Adrenal gland (tissue), 9 donors: ENCODE measurements at regions not wholly inside any gene's neighbourhood (a gene's known extent, or its start where the extent isn't known, plus 50 kb on each side); places are given as distances from the start of the nearest gene placed in this dataset.

Source experiments
- DNase-seq, 7 donors: peaks; one replicate each; pipeline ENCODE4 v3.0.0-alpha.2; 2019 to 2020
- H3K27ac ChIP-seq, 5 donors: fragments of 200-600 bp; sonication (generic) in 4 of 5; 1 replicate in 3 of 5; 2 replicates in 2 of 5; pipeline versions ENCODE4 v1.5.1 to v1.8.0; 2016 to 2020; ENCODE audit warnings: mild to moderate bottlenecking in 1 of 5
- H3K27me3 ChIP-seq: fragments of 200-600 bp; 2 replicates; pipeline ENCODE4 v1.8.0; 2021
- H3K36me3 ChIP-seq, 2 donors: fragments of 200-600 bp; replicated peaks in 1 of 2; 1 replicate in 1 of 2; 2 replicates in 1 of 2; pipeline versions ENCODE4 v1.5.1 to v1.8.0; 2018 to 2022
- H3K4me1 ChIP-seq, 2 donors: fragments of 200-600 bp; replicated peaks in 1 of 2; 1 replicate in 1 of 2; 2 replicates in 1 of 2; pipeline versions ENCODE4 v1.5.1 to v1.8.0; 2018 to 2021
- H3K4me3 ChIP-seq, 4 donors: fragments of 200-600 bp; sonication (generic) in 3 of 4; one replicate each; pipeline ENCODE4 v1.5.1; 2016 to 2018
- H3K9me3 ChIP-seq, 3 donors: fragments of 200-600 bp; sonication (generic) in 1 of 3; replicated peaks in 1 of 3; 1 replicate in 2 of 3; 2 replicates in 1 of 3; pipeline versions ENCODE4 v1.5.1 to v1.8.0; 2016 to 2021
- CTCF ChIP-seq, 6 experiments: fragments of 450-650 bp in 4 of 6; fragments of 200-600 bp in 2 of 6; sonication (generic) in 1 of 6; IDR thresholded peaks; 1 replicate in 5 of 6; 2 replicates in 1 of 6; pipeline versions ENCODE4 v1.5.1 to v1.8.0; 2016 to 2021; ENCODE audit warnings: antibody characterized with exemption in 6 of 6, mild to moderate bottlenecking in 2 of 6, moderate library complexity in 1 of 6
- POLR2A ChIP-seq, 2 donors: fragments of 450-650 bp; IDR thresholded peaks; one replicate each; pipeline ENCODE4 v1.6.1; 2017; ENCODE audit warnings: antibody characterized with exemption in 2 of 2, mild to moderate bottlenecking in 2 of 2, moderate library complexity in 1 of 2
- WGBS, 4 donors: extraction: QIAGEN DNeasy Blood & Tissue Kit in 2 of 4; methylation state at CpG; one replicate each; pipeline versions ENCODE4 v1.1.5 to v1.1.7; 2013 to 2017; 5-methylcytosine and 5-hydroxymethylcytosine counted together
- intact Hi-C, 2 donors: fragments of 100-400 bp; cut with DNase I; formaldehyde crosslinking; loops; one replicate each; pipeline versions ENCODE4 v1.14.1 to v1.15.0; 2022 to 2023
- donor health status: healthy with polysubstance abuse.
- donor health status: Bipolar disorder and iron deficiency.
- donor health status: DM: yes; HTN: yes; CAD: no.
- donor health status: DM: no; HTN: no; CAD: no.
- donor health status: DM: no; HTN: no; CAD: no.

GRCh38 chr2:190785334-190785733 is 95.3 kb upstream of the GLS start:
- no peak overlapping the region for H3K4me3 ChIP-seq
- WGBS, 4 donors = 90 to 97% (median 94%) methylated on average over 2 of the region's 2 CpGs
- no peaks in the 10 kb centered on the region for H3K9me3 ChIP-seq
- H3K4me1 ChIP-seq = peaks cover 0 to 9% of the 10 kb centered on the region in 2 donors
- H3K27me3 ChIP-seq = no peaks in the 10 kb centered on the region
- no peak for DNase-seq
- H3K36me3 ChIP-seq = no peaks in the 10 kb centered on the region
- intact Hi-C loops = loop anchor here (10.0 kb wide), 3 partner anchors 119 to 249 kb away; no protein-coding TSS in a partner anchor
- H3K27ac ChIP-seq = no peak overlapping the region
- TF ChIP-seq POLR2A (IDR thresholded peaks at IDR 0.05) (no peak), CTCF (IDR thresholded peaks at IDR 0.05) (no peak)

GRCh38 chr2:190786404-190787166 is 94.0 kb upstream of the GLS start:
- no peak for TF ChIP-seq POLR2A (IDR thresholded peaks at IDR 0.05)
- no peak for TF ChIP-seq CTCF (IDR thresholded peaks at IDR 0.05)
- H3K9me3 ChIP-seq = no peaks in the 10 kb centered on the region
- peak in 6 of 7 donors; percentile 46 to 83 (median 64) for DNase-seq
- 17 to 31% (median 24%) methylated on average over 3 to 4 of the region's 4 CpGs for WGBS, 4 donors
- H3K27ac ChIP-seq = peak overlapping the region in 3 of 5 donors; percentile 1 to 58 (median 51)
- no peaks in the 10 kb centered on the region for H3K27me3 ChIP-seq
- no peak overlapping the region for H3K4me3 ChIP-seq
- H3K4me1 ChIP-seq = peaks cover 0 to 16% of the 10 kb centered on the region in 2 donors
- H3K36me3 ChIP-seq = no peaks in the 10 kb centered on the region
- intact Hi-C loops = loop anchor here (10.0 kb wide), 3 partner anchors 118 to 248 kb away; no protein-coding TSS in a partner anchor

- Histone ChIP-seq H3K36me3 (no peaks in the 10 kb centered on the region), H3K9me3 (no peaks in the 10 kb centered on the region), H3K27me3 (no peaks in the 10 kb centered on the region), H3K4me1 (peaks cover 0 to 20% of the 10 kb centered on the region in 2 donors), H3K27ac (no peak overlapping the region), H3K4me3 (no peak overlapping the region)
- no peak for TF ChIP-seq POLR2A (IDR thresholded peaks at IDR 0.05)
- TF ChIP-seq CTCF (IDR thresholded peaks at IDR 0.05) = no peak
- intact Hi-C loops = loop anchor here (10.0 kb wide), 3 partner anchors 117 to 247 kb away; no protein-coding TSS in a partner anchor
- no peak for DNase-seq
- WGBS, 4 donors = 49 to 65% (median 58%) methylated on average over 3 of the region's 3 CpGs
These were observed 92.8 kb upstream of the GLS start for GRCh38 chr2:190787743-190788235.

GRCh38 chr2:190789074-190790004 is 91.3 kb upstream of the GLS start:
- WGBS, 4 donors = 61 to 86% (median 78%) methylated on average over 2 of the region's 2 CpGs
- H3K4me1 ChIP-seq = peaks cover 0 to 20% of the 10 kb centered on the region in 2 donors
- no peak overlapping the region for H3K27ac ChIP-seq

More at GRCh38 chr2:190789074-190790004, 91.3 kb upstream of the GLS start:
- TF ChIP-seq CTCF (IDR thresholded peaks at IDR 0.05) (no peak), POLR2A (IDR thresholded peaks at IDR 0.05) (no peak)
- no peak for DNase-seq
- H3K27me3 ChIP-seq = no peaks in the 10 kb centered on the region
- no peak overlapping the region for H3K4me3 ChIP-seq
- H3K36me3 ChIP-seq = no peaks in the 10 kb centered on the region
- H3K9me3 ChIP-seq = no peaks in the 10 kb centered on the region
- intact Hi-C loops = loop anchor here (10.0 kb wide), 3 partner anchors 115 to 245 kb away; no protein-coding TSS in a partner anchor
